ENCODE measurements at regions not wholly inside any gene's neighbourhood (a gene's known extent, or its start where the extent isn't known, plus 50 kb on each side); places are given as distances from the start of the nearest gene placed in this dataset.

- H3K36me3 ChIP-seq (ENCODE audit: control insufficient read depth in 2 of 2, extremely low read depth in 1 of 2, insufficient read depth in 1 of 2, low read length in 1 of 2) = no peaks in the 10 kb centered on the region
- H3K27me3 ChIP-seq (replicated peaks in 1 of 2; ENCODE audit: control insufficient read depth in 2 of 2, extremely low read depth in 1 of 2, insufficient read depth in 2 of 2, low read length in 1 of 2) = peaks cover 0 to 2% of the 10 kb centered on the region in 2 experiments
- 68% methylated on average over 2 of the region's 4 CpGs for WGBS (ENCODE audit: insufficient coverage)
- Mint-ChIP-seq H3K4me3 (no peak overlapping the region), H3K27ac (no peak overlapping the region), H3K36me3 (no peaks in the 10 kb centered on the region), H3K9me3 (no peaks in the 10 kb centered on the region), H3K27me3 (peaks cover 0 to 6% of the 10 kb centered on the region in 2 donors), H3K4me1 (no peaks in the 10 kb centered on the region)
- no peak for DNase-seq
- no peak overlapping the region for H3K4me3 ChIP-seq (ENCODE audit: control insufficient read depth in 1 of 2, extremely low read depth in 1 of 2, low read length in 1 of 2)
- no peaks in the 10 kb centered on the region for H3K4me1 ChIP-seq (ENCODE audit: control insufficient read depth in 1 of 2, extremely low read depth in 1 of 2, insufficient read depth in 2 of 2, low read length in 2 of 2)
- POLR2A ChIA-PET = no interaction called here
- no peak for ATAC-seq (replicated peaks in 1 of 4)
- no peaks in the 10 kb centered on the region for H3K9me3 ChIP-seq
- H3K27ac ChIP-seq (ENCODE audit: low read length) = no peak overlapping the region
- CTCF ChIA-PET = no interaction called here
Measured at GRCh38 chr5:154630410-154630809, 124.8 kb upstream of the LARP1 start.

GRCh38 chr5:154628685-154629084, 126.5 kb upstream of the LARP1 start:
- Histone ChIP-seq H3K36me3 (ENCODE audit: control insufficient read depth in 2 of 2, extremely low read depth in 1 of 2, insufficient read depth in 1 of 2, low read length in 1 of 2) (no peaks in the 10 kb centered on the region), H3K27me3 (replicated peaks in 1 of 2; ENCODE audit: control insufficient read depth in 2 of 2, extremely low read depth in 1 of 2, insufficient read depth in 2 of 2, low read length in 1 of 2) (peaks cover 0 to 7% of the 10 kb centered on the region in 2 experiments), H3K4me3 (ENCODE audit: control insufficient read depth in 1 of 2, extremely low read depth in 1 of 2, low read length in 1 of 2) (no peak overlapping the region), H3K27ac (ENCODE audit: low read length) (no peak overlapping the region), H3K4me1 (ENCODE audit: control insufficient read depth in 1 of 2, extremely low read depth in 1 of 2, insufficient read depth in 2 of 2, low read length in 2 of 2) (no peaks in the 10 kb centered on the region), H3K9me3 (no peaks in the 10 kb centered on the region)
- Mint-ChIP-seq H3K27ac (no peak overlapping the region), H3K4me3 (no peak overlapping the region), H3K36me3 (no peaks in the 10 kb centered on the region), H3K27me3 (peaks cover 0 to 6% of the 10 kb centered on the region in 2 donors), H3K9me3 (no peaks in the 10 kb centered on the region), H3K4me1 (no peaks in the 10 kb centered on the region)
- DNase-seq (no peak), ATAC-seq (replicated peaks in 1 of 4) (no peak)
- WGBS (ENCODE audit: insufficient coverage) = 85% methylated on average over 3 of the region's 4 CpGs
- ChIA-PET CTCF (no interaction called here), POLR2A (no interaction called here)

GRCh38 chr5:154627698-154628678, 127.2 kb upstream of the LARP1 start:
- CTCF ChIA-PET = no interaction called here

GRCh38 chr5:154626876-154627557, 128.2 kb upstream of the LARP1 start:
- Histone ChIP-seq H3K4me1 (ENCODE audit: control insufficient read depth in 1 of 2, extremely low read depth in 1 of 2, insufficient read depth in 2 of 2, low read length in 2 of 2) (no peaks in the 10 kb centered on the region), H3K4me3 (ENCODE audit: control insufficient read depth in 1 of 2, extremely low read depth in 1 of 2, low read length in 1 of 2) (no peak overlapping the region), H3K36me3 (ENCODE audit: control insufficient read depth in 2 of 2, extremely low read depth in 1 of 2, insufficient read depth in 1 of 2, low read length in 1 of 2) (no peaks in the 10 kb centered on the region), H3K27ac (ENCODE audit: low read length) (no peak overlapping the region), H3K9me3 (no peaks in the 10 kb centered on the region), H3K27me3 (replicated peaks in 1 of 2; ENCODE audit: control insufficient read depth in 2 of 2, extremely low read depth in 1 of 2, insufficient read depth in 2 of 2, low read length in 1 of 2) (peaks cover 0 to 7% of the 10 kb centered on the region in 2 experiments)
- H3K27ac Mint-ChIP-seq = no peak overlapping the region
- WGBS (ENCODE audit: insufficient coverage) = 87% methylated on average over 4 of the region's 7 CpGs
- no peaks in the 10 kb centered on the region for H3K9me3 Mint-ChIP-seq
- no peak overlapping the region for H3K4me3 Mint-ChIP-seq
- no peaks in the 10 kb centered on the region for H3K4me1 Mint-ChIP-seq
- ATAC-seq (replicated peaks in 1 of 4) = no peak
- no peaks in the 10 kb centered on the region for H3K36me3 Mint-ChIP-seq
- CTCF ChIA-PET = interaction anchor here (0.6 kb wide), 4 partner anchors 8 to 158 kb away, joined by 3 to 10 read pairs (median 5); no protein-coding TSS in a partner anchor
- peaks cover 0 to 2% of the 10 kb centered on the region in 2 donors for H3K27me3 Mint-ChIP-seq
- no peak for DNase-seq
- POLR2A ChIA-PET = no interaction called here

More at GRCh38 chr5:154627698-154628678, 127.2 kb upstream of the LARP1 start:
- Mint-ChIP-seq H3K27me3 (peaks cover 0 to 2% of the 10 kb centered on the region in 2 donors), H3K36me3 (no peaks in the 10 kb centered on the region), H3K4me3 (no peak overlapping the region), H3K9me3 (no peaks in the 10 kb centered on the region), H3K27ac (no peak overlapping the region), H3K4me1 (no peaks in the 10 kb centered on the region)
- WGBS (ENCODE audit: insufficient coverage) = 83% methylated on average over 3 of the region's 7 CpGs
- H3K27ac ChIP-seq (ENCODE audit: low read length) = no peak overlapping the region
- POLR2A ChIA-PET = no interaction called here
- peaks cover 0 to 7% of the 10 kb centered on the region in 2 experiments for H3K27me3 ChIP-seq (replicated peaks in 1 of 2; ENCODE audit: control insufficient read depth in 2 of 2, extremely low read depth in 1 of 2, insufficient read depth in 2 of 2, low read length in 1 of 2)
- H3K4me1 ChIP-seq (ENCODE audit: control insufficient read depth in 1 of 2, extremely low read depth in 1 of 2, insufficient read depth in 2 of 2, low read length in 2 of 2) = no peaks in the 10 kb centered on the region
- H3K4me3 ChIP-seq (ENCODE audit: control insufficient read depth in 1 of 2, extremely low read depth in 1 of 2, low read length in 1 of 2) = no peak overlapping the region
- no peak for DNase-seq
- no peak for ATAC-seq (replicated peaks in 1 of 4)
- no peaks in the 10 kb centered on the region for H3K36me3 ChIP-seq (ENCODE audit: control insufficient read depth in 2 of 2, extremely low read depth in 1 of 2, insufficient read depth in 1 of 2, low read length in 1 of 2)
- no peaks in the 10 kb centered on the region for H3K9me3 ChIP-seq

- WGBS (ENCODE audit: insufficient coverage) = 70% methylated on average over 2 of the region's 5 CpGs
- H3K36me3 Mint-ChIP-seq = no peaks in the 10 kb centered on the region
- H3K27ac ChIP-seq (ENCODE audit: low read length) = no peak overlapping the region
Measured at GRCh38 chr5:154625031-154625430, 130.1 kb upstream of the LARP1 start.

GRCh38 chr5:154624341-154624740, 130.8 kb upstream of the LARP1 start:
- 63% methylated on average over 1 of the region's 3 CpGs for WGBS (ENCODE audit: insufficient coverage)
- no peaks in the 10 kb centered on the region for H3K9me3 Mint-ChIP-seq

More at GRCh38 chr5:154625031-154625430, 130.1 kb upstream of the LARP1 start:
- ChIA-PET POLR2A (no interaction called here), CTCF (interaction anchor here in 1 of 2 donors (1.5 kb wide), 1 partner anchor 12 kb away, joined by 3 read pairs; no protein-coding TSS in a partner anchor)
- no peak for DNase-seq
- Histone ChIP-seq H3K36me3 (ENCODE audit: control insufficient read depth in 2 of 2, extremely low read depth in 1 of 2, insufficient read depth in 1 of 2, low read length in 1 of 2) (no peaks in the 10 kb centered on the region), H3K27me3 (replicated peaks in 1 of 2; ENCODE audit: control insufficient read depth in 2 of 2, extremely low read depth in 1 of 2, insufficient read depth in 2 of 2, low read length in 1 of 2) (peaks cover 0 to 4% of the 10 kb centered on the region in 2 experiments), H3K9me3 (no peaks in the 10 kb centered on the region), H3K4me1 (ENCODE audit: control insufficient read depth in 1 of 2, extremely low read depth in 1 of 2, insufficient read depth in 2 of 2, low read length in 2 of 2) (no peaks in the 10 kb centered on the region), H3K4me3 (ENCODE audit: control insufficient read depth in 1 of 2, extremely low read depth in 1 of 2, low read length in 1 of 2) (no peak overlapping the region)
- Mint-ChIP-seq H3K27ac (no peak overlapping the region), H3K4me1 (no peaks in the 10 kb centered on the region), H3K4me3 (no peak overlapping the region), H3K9me3 (no peaks in the 10 kb centered on the region), H3K27me3 (no peaks in the 10 kb centered on the region)
- no peak for ATAC-seq (replicated peaks in 1 of 4)

More at GRCh38 chr5:154624341-154624740, 130.8 kb upstream of the LARP1 start:
- no peaks in the 10 kb centered on the region for H3K4me1 Mint-ChIP-seq
- no peaks in the 10 kb centered on the region for H3K36me3 ChIP-seq (ENCODE audit: control insufficient read depth in 2 of 2, extremely low read depth in 1 of 2, insufficient read depth in 1 of 2, low read length in 1 of 2)
- H3K9me3 ChIP-seq = no peaks in the 10 kb centered on the region
- H3K27me3 ChIP-seq (replicated peaks in 1 of 2; ENCODE audit: control insufficient read depth in 2 of 2, extremely low read depth in 1 of 2, insufficient read depth in 2 of 2, low read length in 1 of 2) = peaks cover 0 to 4% of the 10 kb centered on the region in 2 experiments
- H3K36me3 Mint-ChIP-seq = no peaks in the 10 kb centered on the region
- no peaks in the 10 kb centered on the region for H3K27me3 Mint-ChIP-seq
- H3K4me1 ChIP-seq (ENCODE audit: control insufficient read depth in 1 of 2, extremely low read depth in 1 of 2, insufficient read depth in 2 of 2, low read length in 2 of 2) = no peaks in the 10 kb centered on the region
- H3K27ac Mint-ChIP-seq = no peak overlapping the region
- ChIA-PET CTCF (no interaction called here), POLR2A (no interaction called here)
- ATAC-seq (replicated peaks in 1 of 4) = no peak
- no peak overlapping the region for H3K4me3 Mint-ChIP-seq
- H3K27ac ChIP-seq (ENCODE audit: low read length) = no peak overlapping the region
- no peak overlapping the region for H3K4me3 ChIP-seq (ENCODE audit: control insufficient read depth in 1 of 2, extremely low read depth in 1 of 2, low read length in 1 of 2)
- no peak for DNase-seq
